Heart left ventricle (tissue), 13 donors: ENCODE measurements at regions not wholly inside any gene's neighbourhood (a gene's known extent, or its start where the extent isn't known, plus 50 kb on each side); places are given as distances from the start of the nearest gene placed in this dataset.

ENCODE experiments used
- CTCF ChIP-seq, 12 donors: fragments of 200-600 bp; sonication (generic) in 4 of 12; IDR thresholded peaks; one replicate each; pipeline versions ENCODE4 v1.5.0 to v1.8.0; 2018 to 2022; ENCODE audit warnings: antibody characterized with exemption in 12 of 12, mild to moderate bottlenecking in 5 of 12
- POLR2A ChIP-seq, 2 donors: fragments of 450-650 bp; IDR thresholded peaks; one replicate each; pipeline ENCODE4 v1.6.1; 2017; ENCODE audit warnings: antibody characterized with exemption in 2 of 2, mild to moderate bottlenecking in 2 of 2, moderate library complexity in 2 of 2
- donor health status: ischemic (EF 13 %, LVEDD 7.1; RV severe dilation, severe dysfunction).
- donor health status: DM: no; HTN: yes; CAD: no.
- donor health status: DM: no; HTN: no; CAD: no.
- donor health status: ischemic (EF 25% LVEDD 6.9; RV normal size, moderate dysfunction).
- donor health status: ischemic (EF 25% LVEDD 5.7; RV mildly dilated, moderate dysfunction).
- donor health status: ischemic (EF 35%, LVEDD 5.7; RV mildly dilated, moderate dysfunction).
- donor health status: nonischemic (EF 11% LVEDD 7.7; RV severe dilation, severe dysfunction).
- donor health status: DM: yes; HTN: yes; CAD: no.
- donor health status: PGD.
- donor health status: ischemic (EF 29% LVEDD 5.4; RV normal size, mild dysfunction).
- donor health status: nonischemic (EF 23%, LVEDD 6.1; RV moderate dilation, normal function).

- TF ChIP-seq CTCF (IDR thresholded peaks at IDR 0.05) (no peak), POLR2A (IDR thresholded peaks at IDR 0.05) (no peak)
Measured at GRCh38 chr4:66972087-66972486, 573.2 kb downstream of the CENPC start.
